HepG2 (cell line): ENCODE measurements at regions not wholly inside any gene's neighbourhood (a gene's known extent, or its start where the extent isn't known, plus 50 kb on each side); places are given as distances from the start of the nearest gene placed in this dataset.

ENCODE experiments used
- ATAC-seq: fragments of 200-7000 bp; cut with Tn5 transposase; 3 replicates; pipeline ENCODE4 v1.9.1; 2020; ENCODE audit warnings: mild to moderate bottlenecking, moderate library complexity
- BruUV-seq: library from RNA; stranded (reverse); fragments of 400-500 nt; replicated peaks from 2 replicates; lab custom pipeline; 2021; lab: Mats Ljungman, UMichigan
- CTCF ChIA-PET: fragments of 300-600 bp; formaldehyde crosslinking; extraction: SDS; loops from one replicate; lab custom pipeline; 2021; ENCODE audit warnings: low total read pairs, inconsistent platforms, low intra/inter-chr PET ratio; lab: Yijun Ruan, JAX
- POLR2A ChIA-PET: fragments of 350-600 bp; sonication (Branson Sonifier 250); formaldehyde crosslinking; loops from one replicate; lab custom pipeline; 2020; ENCODE audit warnings: antibody characterized with exemption, inconsistent platforms; lab: Yijun Ruan, JAX
- DNase-seq: peaks from one replicate; pipeline ENCODE4 v3.0.0-alpha.2; 2015; ENCODE audit warnings: low spot score
- FAIRE-seq: peaks from 3 replicates; lab custom pipeline; 2011; peaks lifted over from hg19 to GRCh38; lab: Jason Lieb, UNC
- H2AFZ ChIP-seq: one replicate; pipeline ENCODE4 v1.6.1; 2011; ENCODE audit warnings: low read length, inconsistent platforms
- H3K27ac ChIP-seq: fragments of 300-600 bp; 3 replicates; pipeline ENCODE4 v1.8.0; 2011; ENCODE audit warnings: mixed run types, mild to moderate bottlenecking, mixed read lengths, low read length, inconsistent platforms; ENCODE audit not compliant: insufficient read depth; ENCODE audit errors: extremely low read length
- H3K27me3 ChIP-seq, 2 experiments: fragments of 200-600 bp in 1 of 2; 2 replicates in 1 of 2; 3 replicates in 1 of 2; pipeline versions ENCODE4 v1.6.0 to v1.8.0; 2011; ENCODE audit warnings: low read length in 2 of 2, mild to moderate bottlenecking in 2 of 2, moderate library complexity in 2 of 2, inconsistent platforms in 1 of 2; ENCODE audit not compliant: insufficient read depth in 2 of 2, control insufficient read depth in 1 of 2
- H3K36me3 ChIP-seq, 2 experiments: fragments of 200-600 bp in 1 of 2; replicated peaks in 1 of 2; 2 replicates in 1 of 2; 3 replicates in 1 of 2; pipeline versions ENCODE4 v1.5.1 to v1.8.0; 2011; ENCODE audit warnings: low read length in 2 of 2, inconsistent platforms in 1 of 2; ENCODE audit not compliant: insufficient read depth in 2 of 2, control insufficient read depth in 1 of 2
- H3K4me1 ChIP-seq: 2 replicates; pipeline ENCODE4 v1.5.1; 2012; ENCODE audit warnings: low read length, inconsistent platforms; ENCODE audit not compliant: insufficient read depth
- H3K4me2 ChIP-seq: 2 replicates; pipeline ENCODE4 v1.6.0; 2011; ENCODE audit warnings: low read depth, low read length, inconsistent platforms
- H3K4me3 ChIP-seq, 3 experiments: fragments of 200-600 bp in 1 of 3; sonication (generic), shearing (Covaris generic) in 1 of 3; replicated peaks in 1 of 3; 2 replicates each; pipeline ENCODE4 v1.5.1; 2011 to 2016; ENCODE audit warnings: low read length in 3 of 3, inconsistent platforms in 2 of 3, low read depth in 2 of 3, mild to moderate bottlenecking in 2 of 3, control low read depth in 1 of 3, mixed read lengths in 1 of 3; ENCODE audit not compliant: insufficient read depth in 1 of 3
- H3K79me2 ChIP-seq: one replicate; pipeline ENCODE4 v1.6.1; 2011; ENCODE audit warnings: low read length, inconsistent platforms; ENCODE audit not compliant: insufficient read depth
- H3K9ac ChIP-seq: 2 replicates; pipeline ENCODE4 v1.6.0; 2011; ENCODE audit warnings: mild to moderate bottlenecking, low read depth, low read length, inconsistent platforms; ENCODE audit not compliant: insufficient read depth
- H3K9me3 ChIP-seq: 2 replicates; pipeline ENCODE4 v1.5.1; 2012; ENCODE audit warnings: mild to moderate bottlenecking, low read length
- H4K20me1 ChIP-seq: 2 replicates; pipeline ENCODE4 v1.6.0; 2011; ENCODE audit warnings: inconsistent platforms, mild to moderate bottlenecking, low read length, moderate library complexity; ENCODE audit not compliant: insufficient read depth
- BCL6 ChIP-seq: IDR thresholded peaks from 2 replicates; pipeline ENCODE4 v1.6.1; 2016; ENCODE audit warnings: missing genetic modification reagents, missing compliant biosample characterization
- FOSL2 ChIP-seq: sonication (generic); formaldehyde crosslinking; IDR thresholded peaks from 2 replicates; pipeline ENCODE4 v1.4.0; 2020; ENCODE audit warnings: missing genetic modification reagents
- GATAD1 ChIP-seq: IDR thresholded peaks from 2 replicates; pipeline ENCODE4 v1.6.1; 2016; ENCODE audit warnings: missing genetic modification reagents, missing compliant biosample characterization
- GLI4 ChIP-seq: sonication (generic); formaldehyde crosslinking; IDR thresholded peaks from 2 replicates; pipeline ENCODE4 v1.5.1; 2020; ENCODE audit warnings: missing genetic modification reagents, mild to moderate bottlenecking, moderate library complexity, borderline replicate concordance
- IKZF5 ChIP-seq: IDR thresholded peaks from 2 replicates; pipeline ENCODE4 v1.6.1; 2018; ENCODE audit warnings: missing genetic modification reagents, mild to moderate bottlenecking, missing compliant biosample characterization
- KDM3A ChIP-seq: IDR thresholded peaks from 2 replicates; pipeline ENCODE4 v1.6.1; 2018; ENCODE audit warnings: low read depth, missing compliant biosample characterization
- KDM6A ChIP-seq: IDR thresholded peaks from 2 replicates; pipeline ENCODE4 v1.6.1; 2016; ENCODE audit warnings: low read depth
- MYNN ChIP-seq: sonication (generic); formaldehyde crosslinking; IDR thresholded peaks from 2 replicates; pipeline ENCODE4 v1.4.0; 2020; ENCODE audit warnings: mild to moderate bottlenecking, low read depth, missing genetic modification reagents
- SALL1 ChIP-seq: sonication (generic); formaldehyde crosslinking; IDR thresholded peaks from 2 replicates; pipeline ENCODE4 v1.8.0; 2022; ENCODE audit warnings: mild to moderate bottlenecking, missing genetic modification reagents
- ZNF296 ChIP-seq: sonication (generic); formaldehyde crosslinking; conservative IDR thresholded peaks from 2 replicates; pipeline ENCODE4 v1.5.0; 2020; ENCODE audit warnings: mild to moderate bottlenecking, missing genetic modification reagents
- ZNF33A ChIP-seq: sonication (generic); formaldehyde crosslinking; IDR thresholded peaks from 2 replicates; pipeline ENCODE4 v1.5.1; 2020; ENCODE audit warnings: missing genetic modification reagents, mild to moderate bottlenecking, moderate library complexity, borderline replicate concordance
- ZNF496 ChIP-seq: sonication (generic); formaldehyde crosslinking; IDR thresholded peaks from 2 replicates; pipeline ENCODE4 v1.8.1; 2023; ENCODE audit warnings: mild to moderate bottlenecking, moderate library complexity, missing genetic modification reagents; ENCODE audit not compliant: insufficient replicate concordance
- ZNF644 ChIP-seq: IDR thresholded peaks from 2 replicates; pipeline ENCODE4 v1.6.1; 2016; ENCODE audit warnings: low read depth
- ZSCAN20 ChIP-seq: sonication (generic); formaldehyde crosslinking; IDR thresholded peaks from 2 replicates; pipeline ENCODE4 v1.4.0; 2020; ENCODE audit warnings: missing genetic modification reagents, mild to moderate bottlenecking, borderline replicate concordance
- WGBS: methylation state at CpG from one replicate; pipeline ENCODE4 v1.1.6; 2017; ENCODE audit warnings: low lambda C conversion rate; 5-methylcytosine and 5-hydroxymethylcytosine counted together
- in situ Hi-C: cut with HindIII; loops from 2 replicates; pipeline ENCODE4 v1.10.0; 2017; ENCODE audit warnings: low pct_unique_long_range_greater_than_20kb; ENCODE audit not compliant: extremely low pct_ligation_motif_present
- intact Hi-C: fragments of 100-400 bp; cut with micrococcal nuclease; formaldehyde crosslinking; loops from one replicate; pipeline ENCODE4 v1.10.0; 2022; ENCODE audit not compliant: unreplicated experiment
- TF ChIP-seq, protein P1 (sequence below): sonication (generic); formaldehyde crosslinking; IDR thresholded peaks from 2 replicates; pipeline ENCODE4 v1.4.0; 2020; ENCODE audit warnings: low read depth, missing genetic modification reagents

GRCh38 chr10:43854007-43854406 is 205.3 kb upstream of the ZNF32 start:
- H3K36me3 ChIP-seq: no peaks in the 10 kb centered on the region
- H3K27ac ChIP-seq: no peak overlapping the region
- 31% methylated on average over 10 of the region's 10 CpGs for WGBS
- intact Hi-C loops: no loop called here
- ATAC-seq (no peak), FAIRE-seq (no peak), DNase-seq (peak; percentile 30)
- POLR2A ChIA-PET: no interaction called here
- no peak overlapping the region for H2AFZ ChIP-seq
- H3K79me2 ChIP-seq: no peaks in the 10 kb centered on the region
- peaks cover 11% of the 10 kb centered on the region; the same call in 1 of the 2 replicates for H3K4me1 ChIP-seq
- peak; percentile 24; the same call in 1 of the 2 replicates for TF ChIP-seq ZNF644
- TF ChIP-seq SALL1 (CRISPR knock-in tag): no peak
- peak; percentile 65 for TF ChIP-seq FOSL2
- TF ChIP-seq BCL6: no peak
- no peak overlapping the region for H3K9ac ChIP-seq
- peaks cover 0 to 18% of the 10 kb centered on the region in 2 experiments; a peak in 2 of 5 replicates for H3K27me3 ChIP-seq
- H3K4me2 ChIP-seq: no peak overlapping the region
- BruUV-seq: no TSS peak
- no peaks in the 10 kb centered on the region for H4K20me1 ChIP-seq
- no peaks in the 10 kb centered on the region for H3K9me3 ChIP-seq
- in situ Hi-C loops: no loop called here
- CTCF ChIA-PET: no interaction called here
- H3K4me3 ChIP-seq: no peak overlapping the region

- H3K9ac ChIP-seq: no peak overlapping the region
- DNase-seq: no peak
- ChIA-PET POLR2A (no interaction called here), CTCF (no interaction called here)
- H3K4me2 ChIP-seq: no peak overlapping the region
- in situ Hi-C loops (no loop called here), intact Hi-C loops (no loop called here)
- no peak for FAIRE-seq
- BruUV-seq: no TSS peak
- peaks cover 0 to 18% of the 10 kb centered on the region in 2 experiments; a peak in 2 of 5 replicates for H3K27me3 ChIP-seq
- H3K4me1 ChIP-seq: peaks cover 11% of the 10 kb centered on the region; the same call in 1 of the 2 replicates
- H3K4me3 ChIP-seq: no peak overlapping the region
- no peaks in the 10 kb centered on the region for H3K36me3 ChIP-seq
- no peak for ATAC-seq
- no peak overlapping the region for H2AFZ ChIP-seq
- 50% methylated on average over 7 of the region's 7 CpGs for WGBS
- no peaks in the 10 kb centered on the region for H4K20me1 ChIP-seq
- H3K9me3 ChIP-seq: no peaks in the 10 kb centered on the region
- H3K79me2 ChIP-seq: no peaks in the 10 kb centered on the region
- no peak overlapping the region for H3K27ac ChIP-seq
- TF ChIP-seq ZNF296 (CRISPR knock-in tag): no peak
- TF ChIP-seq ZSCAN20 (CRISPR knock-in tag): no peak
- TF ChIP-seq, protein P1, sequence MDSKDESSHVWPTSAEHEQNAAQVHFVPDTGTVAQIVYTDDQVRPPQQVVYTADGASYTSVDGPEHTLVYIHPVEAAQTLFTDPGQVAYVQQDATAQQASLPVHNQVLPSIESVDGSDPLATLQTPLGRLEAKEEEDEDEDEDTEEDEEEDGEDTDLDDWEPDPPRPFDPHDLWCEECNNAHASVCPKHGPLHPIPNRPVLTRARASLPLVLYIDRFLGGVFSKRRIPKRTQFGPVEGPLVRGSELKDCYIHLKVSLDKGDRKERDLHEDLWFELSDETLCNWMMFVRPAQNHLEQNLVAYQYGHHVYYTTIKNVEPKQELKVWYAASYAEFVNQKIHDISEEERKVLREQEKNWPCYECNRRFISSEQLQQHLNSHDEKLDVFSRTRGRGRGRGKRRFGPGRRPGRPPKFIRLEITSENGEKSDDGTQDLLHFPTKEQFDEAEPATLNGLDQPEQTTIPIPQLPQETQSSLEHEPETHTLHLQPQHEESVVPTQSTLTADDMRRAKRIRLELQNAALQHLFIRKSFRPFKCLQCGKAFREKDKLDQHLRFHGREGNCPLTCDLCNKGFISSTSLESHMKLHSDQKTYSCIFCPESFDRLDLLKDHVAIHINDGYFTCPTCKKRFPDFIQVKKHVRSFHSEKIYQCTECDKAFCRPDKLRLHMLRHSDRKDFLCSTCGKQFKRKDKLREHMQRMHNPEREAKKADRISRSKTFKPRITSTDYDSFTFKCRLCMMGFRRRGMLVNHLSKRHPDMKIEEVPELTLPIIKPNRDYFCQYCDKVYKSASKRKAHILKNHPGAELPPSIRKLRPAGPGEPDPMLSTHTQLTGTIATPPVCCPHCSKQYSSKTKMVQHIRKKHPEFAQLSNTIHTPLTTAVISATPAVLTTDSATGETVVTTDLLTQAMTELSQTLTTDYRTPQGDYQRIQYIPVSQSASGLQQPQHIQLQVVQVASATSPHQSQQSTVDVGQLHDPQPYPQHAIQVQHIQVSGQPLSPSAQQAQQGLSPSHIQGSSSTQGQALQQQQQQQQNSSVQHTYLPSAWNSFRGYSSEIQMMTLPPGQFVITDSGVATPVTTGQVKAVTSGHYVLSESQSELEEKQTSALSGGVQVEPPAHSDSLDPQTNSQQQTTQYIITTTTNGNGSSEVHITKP (CRISPR knock-in tag): no peak
- TF ChIP-seq ZNF33A (CRISPR knock-in tag): no peak
- no peak for TF ChIP-seq GLI4
- TF ChIP-seq KDM6A (CRISPR knock-in tag): no peak
- no peak for TF ChIP-seq KDM3A (CRISPR knock-in tag)
- TF ChIP-seq ZNF496 (CRISPR knock-in tag): no peak
- no peak for TF ChIP-seq MYNN (CRISPR knock-in tag)
- TF ChIP-seq IKZF5 (CRISPR knock-in tag): no peak
- TF ChIP-seq GATAD1 (CRISPR knock-in tag): no peak
Measured at GRCh38 chr10:43853369-43853768, 204.7 kb upstream of the ZNF32 start.
